GM12874 (cell line): ENCODE measurements at regions not wholly inside any gene's neighbourhood (a gene's known extent, or its start where the extent isn't known, plus 50 kb on each side); places are given as distances from the start of the nearest gene placed in this dataset.

ENCODE experiments used
- CTCF ChIP-seq: IDR thresholded peaks from 2 replicates; pipeline ENCODE4 v1.5.1; 2011; ENCODE audit warnings: low read depth, mild to moderate bottlenecking, control low read depth, low read length, moderate library complexity; ENCODE audit not compliant: insufficient read depth

- TF ChIP-seq CTCF, result no peak
Observed at GRCh38 chr4:73335679-73336078, 68.4 kb upstream of the ALB start.

- TF ChIP-seq CTCF, result no peak
Observed at GRCh38 chr4:73329300-73329699, 70.7 kb upstream of the ANKRD17 start.

GRCh38 chr4:73317092-73317491 is 58.5 kb upstream of the ANKRD17 start:
- no peak for TF ChIP-seq CTCF

GRCh38 chr4:73315091-73315490 is 56.5 kb upstream of the ANKRD17 start:
- TF ChIP-seq CTCF, result no peak

GRCh38 chr4:73312967-73313366 is 54.4 kb upstream of the ANKRD17 start:
- no peak for TF ChIP-seq CTCF

- TF ChIP-seq CTCF, result no peak
Observed at GRCh38 chr4:73311428-73311827, 52.8 kb upstream of the ANKRD17 start.

GRCh38 chr4:73309211-73309610 is 50.6 kb upstream of the ANKRD17 start:
- no peak for TF ChIP-seq CTCF
